GM11168 (cell line): ENCODE measurements at regions not wholly inside any gene's neighbourhood (a gene's known extent, or its start where the extent isn't known, plus 50 kb on each side); places are given as distances from the start of the nearest gene placed in this dataset.
"Not testable (repeated sequence)": the region's sequence is repeated elsewhere in the genome, so short reads cannot be mapped to it uniquely, and the experiment has no call there.

Experiments
- in situ Hi-C: fragments of 300-500 bp; cut with MboI; formaldehyde crosslinking; loops from one replicate; pipeline ENCODE4 v1.12.0; 2022; ENCODE audit warnings: low sequenced_read_pairs; ENCODE audit not compliant: unreplicated experiment

GRCh38 chr2:180625006-180625844 is 355.2 kb upstream of the UBE2E3 start:
- in situ Hi-C loops = no loop called here

GRCh38 chr2:180621941-180622918 is 358.2 kb upstream of the UBE2E3 start:
- in situ Hi-C loops = no loop called here

- in situ Hi-C loops = no loop called here
Observed at GRCh38 chr2:180621366-180621765, 359.0 kb upstream of the UBE2E3 start.

GRCh38 chr2:180618570-180618969 is 361.8 kb upstream of the UBE2E3 start:
- in situ Hi-C loops = no loop called here

GRCh38 chr2:180614776-180615175 is 365.6 kb upstream of the UBE2E3 start:
- in situ Hi-C loops = no loop called here

- in situ Hi-C loops = no loop called here
Observed at GRCh38 chr2:180609626-180610340, 370.6 kb upstream of the UBE2E3 start.

- in situ Hi-C loops = no loop called here
Observed at GRCh38 chr2:180607514-180608049, 372.8 kb upstream of the UBE2E3 start.

GRCh38 chr2:180604077-180604476 is 376.3 kb upstream of the UBE2E3 start:
- in situ Hi-C loops = no loop called here

- in situ Hi-C loops = no loop called here
Observed at GRCh38 chr2:180601016-180601415, 379.4 kb upstream of the UBE2E3 start.

- in situ Hi-C loops = no loop called here
Observed at GRCh38 chr2:180599804-180600203, 380.6 kb upstream of the UBE2E3 start.

GRCh38 chr2:180597179-180597578 is 383.2 kb upstream of the UBE2E3 start:
- in situ Hi-C loops = no loop called here

GRCh38 chr2:180596453-180596852 is 384.0 kb upstream of the UBE2E3 start:
- in situ Hi-C loops = no loop called here

GRCh38 chr2:180591947-180592346 is 388.5 kb upstream of the UBE2E3 start:
- in situ Hi-C loops = no loop called here

- in situ Hi-C loops = not testable (repeated sequence)
Observed at GRCh38 chr2:180591093-180591781, 389.2 kb upstream of the UBE2E3 start.

GRCh38 chr2:180583441-180584140 is 396.8 kb upstream of the UBE2E3 start:
- in situ Hi-C loops = no loop called here

GRCh38 chr2:180579388-180579787 is 401.0 kb upstream of the UBE2E3 start:
- in situ Hi-C loops = no loop called here

GRCh38 chr2:180578441-180578840 is 402.0 kb upstream of the UBE2E3 start:
- in situ Hi-C loops = no loop called here

GRCh38 chr2:180577567-180577966 is 402.8 kb upstream of the UBE2E3 start:
- in situ Hi-C loops = no loop called here

GRCh38 chr2:180573951-180574350 is 406.5 kb upstream of the UBE2E3 start:
- in situ Hi-C loops = no loop called here
